Loucy (cell line): ENCODE measurements at regions not wholly inside any gene's neighbourhood (a gene's known extent, or its start where the extent isn't known, plus 50 kb on each side); places are given as distances from the start of the nearest gene placed in this dataset.
A peak's percentile ranks its signal among the peaks of the same experiment; 100 is the strongest.

ENCODE experiments used
- CTCF ChIP-seq: fragments of 200-600 bp; sonication (generic); conservative IDR thresholded peaks from 2 replicates; pipeline ENCODE4 v1.5.1; 2014; ENCODE audit warnings: mild to moderate bottlenecking, antibody characterized with exemption, low read length
- EZH2phosphoT487 ChIP-seq: fragments of 200-600 bp; IDR thresholded peaks from 2 replicates; pipeline ENCODE4 v1.6.1; 2018; ENCODE audit warnings: antibody characterized with exemption, mild to moderate bottlenecking, moderate library complexity, borderline replicate concordance

GRCh38 chr2:12032398-12032797 lies 286.0 kb downstream of the LPIN1 start:
- peak; percentile 63 for TF ChIP-seq CTCF
- TF ChIP-seq EZH2phosphoT487, result no peak
